Spleen (tissue), 11 donors: ENCODE measurements at regions not wholly inside any gene's neighbourhood (a gene's known extent, or its start where the extent isn't known, plus 50 kb on each side); places are given as distances from the start of the nearest gene placed in this dataset.

Source experiments
- DNase-seq: peaks from one replicate; pipeline ENCODE4 v3.0.0-alpha.2; 2020
- H3K27ac ChIP-seq, 8 donors: fragments of 200-600 bp; sonication (generic) in 7 of 8; 1 replicate in 4 of 8; 2 replicates in 4 of 8; pipeline versions ENCODE4 v1.5.0 to v1.8.0; 2016 to 2021; ENCODE audit warnings: inconsistent platforms in 4 of 8, mild to moderate bottlenecking in 4 of 8, moderate library complexity in 1 of 8
- H3K27me3 ChIP-seq, 7 donors: fragments of 200-600 bp; sonication (generic) in 6 of 7; replicated peaks in 1 of 7; 1 replicate in 4 of 7; 2 replicates in 3 of 7; pipeline versions ENCODE4 v1.5.0 to v1.8.0; 2016 to 2021; ENCODE audit warnings: inconsistent platforms in 3 of 7, mild to moderate bottlenecking in 1 of 7
- H3K36me3 ChIP-seq, 6 donors: fragments of 200-600 bp; sonication (generic) in 5 of 6; 1 replicate in 4 of 6; 2 replicates in 2 of 6; pipeline versions ENCODE4 v1.5.0 to v1.8.0; 2016 to 2021; ENCODE audit warnings: inconsistent platforms in 2 of 6
- H3K4me1 ChIP-seq, 6 donors: fragments of 200-600 bp; sonication (generic) in 5 of 6; 1 replicate in 3 of 6; 2 replicates in 3 of 6; pipeline versions ENCODE4 v1.5.0 to v1.8.0; 2016 to 2021; ENCODE audit warnings: inconsistent platforms in 3 of 6
- H3K4me3 ChIP-seq, 8 donors: fragments of 200-600 bp; sonication (generic) in 7 of 8; 1 replicate in 4 of 8; 2 replicates in 4 of 8; pipeline versions ENCODE4 v1.5.0 to v1.8.0; 2016 to 2021; ENCODE audit warnings: inconsistent platforms in 4 of 8, mild to moderate bottlenecking in 4 of 8, moderate library complexity in 2 of 8
- H3K9me3 ChIP-seq, 8 donors: fragments of 200-600 bp; sonication (generic) in 7 of 8; 1 replicate in 4 of 8; 2 replicates in 4 of 8; pipeline versions ENCODE4 v1.5.0 to v1.8.0; 2016 to 2021; ENCODE audit warnings: inconsistent platforms in 4 of 8
- CTCF ChIP-seq, 11 experiments: fragments of 200-600 bp in 7 of 11; fragments of 450-650 bp in 4 of 11; sonication (generic) in 4 of 11; IDR thresholded peaks in 8 of 11; conservative IDR thresholded peaks in 3 of 11; 1 replicate in 7 of 11; 2 replicates in 4 of 11; pipeline versions ENCODE4 v1.4.0 to v1.8.0; 2016 to 2021; ENCODE audit warnings: antibody characterized with exemption in 11 of 11, inconsistent platforms in 4 of 11, mild to moderate bottlenecking in 1 of 11
- POLR2A ChIP-seq, 3 donors: fragments of 450-650 bp; IDR thresholded peaks; one replicate each; pipeline ENCODE4 v1.5.1; 2017; ENCODE audit warnings: antibody characterized with exemption in 3 of 3, mild to moderate bottlenecking in 1 of 3
- POLR2AphosphoS5 ChIP-seq, 3 donors: sonication (generic); formaldehyde crosslinking; IDR thresholded peaks; one replicate each; pipeline ENCODE4 v1.5.1; 2017; ENCODE audit warnings: antibody characterized with exemption in 3 of 3
- WGBS, 5 donors: extraction: QIAGEN DNeasy Blood & Tissue Kit in 3 of 5; methylation state at CpG; one replicate each; pipeline versions ENCODE4 v1.1.5 to v1.1.7; 2013 to 2018; 5-methylcytosine and 5-hydroxymethylcytosine counted together
- intact Hi-C: fragments of 100-400 bp; cut with DNase I; formaldehyde crosslinking; loops from one replicate; pipeline ENCODE4 v1.15.0; 2023; ENCODE audit warnings: low total_unique reads
- donor health status: healthy with polysubstance abuse.
- donor health status: DM: no; HTN: no; CAD: no; lungs with moderate emphysema.
- donor health status: DM: no; HTN: no; CAD: no.
- donor health status: Bipolar disorder and iron deficiency.
- donor health status: healthy.
- donor health status: DM: no; HTN: no; CAD: no.
- donor health status: DM: yes; HTN: yes; CAD: no.

GRCh38 chr7:81167934-81168333, 249.1 kb upstream of the SEMA3C start:
- H3K36me3 ChIP-seq, result no peaks in the 10 kb centered on the region
- TF ChIP-seq POLR2A (IDR thresholded peaks at IDR 0.05) (no peak), POLR2AphosphoS5 (IDR thresholded peaks at IDR 0.05) (no peak), CTCF (IDR thresholded peaks at IDR 0.05 in 8 of 11, conservative IDR thresholded peaks at IDR 0.05 in 3 of 11) (no peak)
- WGBS, 5 donors, result 82 to 96% (median 91%) methylated on average over 1 of the region's 1 CpG

GRCh38 chr7:81165070-81165469, 246.2 kb upstream of the SEMA3C start:
- H3K4me1 ChIP-seq, result no peaks in the 10 kb centered on the region
- no peak overlapping the region for H3K4me3 ChIP-seq
- 71 to 84% (median 76%) methylated on average over 4 of the region's 4 CpGs for WGBS, 5 donors
- TF ChIP-seq POLR2A (IDR thresholded peaks at IDR 0.05), result no peak
- TF ChIP-seq CTCF (IDR thresholded peaks at IDR 0.05 in 8 of 11, conservative IDR thresholded peaks at IDR 0.05 in 3 of 11), result no peak
- TF ChIP-seq POLR2AphosphoS5 (IDR thresholded peaks at IDR 0.05), result no peak
- no peaks in the 10 kb centered on the region for H3K36me3 ChIP-seq
- H3K9me3 ChIP-seq, result no peaks in the 10 kb centered on the region
- no peak overlapping the region for H3K27ac ChIP-seq
- intact Hi-C loops, result no loop called here
- DNase-seq, result no peak
- no peaks in the 10 kb centered on the region for H3K27me3 ChIP-seq

More at GRCh38 chr7:81167934-81168333, 249.1 kb upstream of the SEMA3C start:
- intact Hi-C loops, result no loop called here
- Histone ChIP-seq H3K27me3 (no peaks in the 10 kb centered on the region), H3K27ac (no peak overlapping the region), H3K4me1 (no peaks in the 10 kb centered on the region), H3K9me3 (no peaks in the 10 kb centered on the region), H3K4me3 (no peak overlapping the region)
- no peak for DNase-seq

GRCh38 chr7:81162771-81163525, 244.1 kb upstream of the SEMA3C start:
- H3K9me3 ChIP-seq, result no peaks in the 10 kb centered on the region
- intact Hi-C loops, result no loop called here
- TF ChIP-seq POLR2AphosphoS5 (IDR thresholded peaks at IDR 0.05) (no peak), POLR2A (IDR thresholded peaks at IDR 0.05) (no peak), CTCF (IDR thresholded peaks at IDR 0.05 in 8 of 11, conservative IDR thresholded peaks at IDR 0.05 in 3 of 11) (no peak)
- WGBS, 5 donors, result 85 to 95% (median 90%) methylated on average over 7 of the region's 7 CpGs
- no peaks in the 10 kb centered on the region for H3K36me3 ChIP-seq
- H3K4me1 ChIP-seq, result no peaks in the 10 kb centered on the region
- no peak for DNase-seq
- no peaks in the 10 kb centered on the region for H3K27me3 ChIP-seq
- H3K4me3 ChIP-seq, result no peak overlapping the region
- no peak overlapping the region for H3K27ac ChIP-seq

GRCh38 chr7:81162234-81162633, 243.4 kb upstream of the SEMA3C start:
- H3K4me3 ChIP-seq, result no peak overlapping the region
- H3K4me1 ChIP-seq, result no peaks in the 10 kb centered on the region
- intact Hi-C loops, result no loop called here
- WGBS, 5 donors, result 79 to 88% (median 83%) methylated on average over 4 of the region's 4 CpGs
- H3K9me3 ChIP-seq, result no peaks in the 10 kb centered on the region
- no peak for DNase-seq
- no peaks in the 10 kb centered on the region for H3K36me3 ChIP-seq
- no peak for TF ChIP-seq POLR2AphosphoS5 (IDR thresholded peaks at IDR 0.05)
- no peak for TF ChIP-seq CTCF (IDR thresholded peaks at IDR 0.05 in 8 of 11, conservative IDR thresholded peaks at IDR 0.05 in 3 of 11)
- TF ChIP-seq POLR2A (IDR thresholded peaks at IDR 0.05), result no peak
- no peaks in the 10 kb centered on the region for H3K27me3 ChIP-seq
- no peak overlapping the region for H3K27ac ChIP-seq
